ENCODE measurements at regions not wholly inside any gene's neighbourhood (a gene's known extent, or its start where the extent isn't known, plus 50 kb on each side); places are given as distances from the start of the nearest gene placed in this dataset.

DNA sequence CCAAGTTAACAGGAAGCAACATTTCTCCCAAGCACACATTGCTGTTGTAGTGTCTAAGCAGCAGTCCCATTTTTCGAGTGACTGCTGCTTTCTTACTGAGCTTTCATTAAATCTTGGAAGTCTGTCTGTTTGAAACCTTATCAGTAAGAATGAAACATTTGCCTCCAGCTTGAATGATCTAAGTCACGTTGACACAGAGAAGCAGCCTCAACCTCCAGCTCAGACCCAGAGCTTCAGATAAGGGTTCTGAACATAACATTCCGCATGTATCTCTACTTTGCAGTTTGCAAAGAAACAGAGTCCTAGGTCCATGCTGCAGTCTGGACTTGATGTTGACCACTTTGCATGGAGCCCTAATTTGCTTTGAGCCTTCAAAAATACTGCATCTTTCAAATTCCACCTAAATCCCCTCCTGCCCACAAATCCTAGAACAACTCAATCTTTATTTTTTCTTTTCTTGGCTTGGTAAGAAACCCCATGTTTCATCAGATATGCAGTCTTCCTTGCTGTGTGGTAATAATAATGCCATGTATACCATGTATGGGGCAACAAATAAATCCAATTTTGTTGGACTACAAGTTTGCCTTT, 698.7 kb upstream of the IGFBP3 start:
- Histone ChIP-seq H3K36me3 (ENCODE audit: insufficient read depth, low read length) (no peaks in the 10 kb centered on the region), H3K27me3 (ENCODE audit: control insufficient read depth in 1 of 2, insufficient read depth in 2 of 2, low read length in 2 of 2) (no peaks in the 10 kb centered on the region), H3K4me3 (ENCODE audit: low read length) (no peak overlapping the region), H3K9me3 (ENCODE audit: control insufficient read depth in 1 of 2, insufficient read depth in 1 of 2, low read length in 2 of 2) (peaks cover 0 to 9% of the 10 kb centered on the region in 2 experiments), H3K27ac (ENCODE audit: low read depth in 1 of 2, low read length in 2 of 2) (no peak overlapping the region), H3K4me1 (ENCODE audit: insufficient read depth, low read length) (no peaks in the 10 kb centered on the region)
- CTCF ChIA-PET, result no interaction called here
- Mint-ChIP-seq H3K4me1 (ENCODE audit: low read depth) (no peaks in the 10 kb centered on the region), H3K9me3 (no peaks in the 10 kb centered on the region), H3K27ac (no peak overlapping the region), H3K4me3 (no peak overlapping the region), H3K27me3 (no peaks in the 10 kb centered on the region), H3K36me3 (ENCODE audit: low read depth) (no peaks in the 10 kb centered on the region)
- intact Hi-C loops (cut with DNase I, micrococcal nuclease), result no loop called here
- ATAC-seq (ENCODE audit: poor library complexity) (no peak), DNase-seq (no peak)
- POLR2A ChIA-PET, result no interaction called here
- no peak for TF ChIP-seq CTCF (IDR thresholded peaks at IDR 0.05)

GRCh38 chr7:46616636-46617035, 695.6 kb upstream of the IGFBP3 start:
- no peak overlapping the region for H3K4me3 Mint-ChIP-seq
- H3K27me3 Mint-ChIP-seq, result no peaks in the 10 kb centered on the region
- no peak overlapping the region for H3K27ac ChIP-seq (ENCODE audit: low read depth in 1 of 2, low read length in 2 of 2)
- no peaks in the 10 kb centered on the region for H3K36me3 Mint-ChIP-seq (ENCODE audit: low read depth)
- intact Hi-C loops (cut with DNase I, micrococcal nuclease), result no loop called here
- peaks cover 0 to 9% of the 10 kb centered on the region in 2 experiments for H3K9me3 ChIP-seq (ENCODE audit: control insufficient read depth in 1 of 2, insufficient read depth in 1 of 2, low read length in 2 of 2)
- ATAC-seq (ENCODE audit: poor library complexity), result no peak
- no peaks in the 10 kb centered on the region for H3K36me3 ChIP-seq (ENCODE audit: insufficient read depth, low read length)
- H3K27ac Mint-ChIP-seq, result no peak overlapping the region
- no peaks in the 10 kb centered on the region for H3K27me3 ChIP-seq (ENCODE audit: control insufficient read depth in 1 of 2, insufficient read depth in 2 of 2, low read length in 2 of 2)
- no peak overlapping the region for H3K4me3 ChIP-seq (ENCODE audit: low read length)
- no peak for TF ChIP-seq CTCF (IDR thresholded peaks at IDR 0.05)
- ChIA-PET CTCF (no interaction called here), POLR2A (no interaction called here)
- no peak for DNase-seq
- H3K9me3 Mint-ChIP-seq, result peaks cover 2% of the 10 kb centered on the region
- H3K4me1 Mint-ChIP-seq (ENCODE audit: low read depth), result no peaks in the 10 kb centered on the region
- no peaks in the 10 kb centered on the region for H3K4me1 ChIP-seq (ENCODE audit: insufficient read depth, low read length)

GRCh38 chr7:46613551-46613950, 692.5 kb upstream of the IGFBP3 start:
- Mint-ChIP-seq H3K4me3 (no peak overlapping the region), H3K4me1 (ENCODE audit: low read depth) (no peaks in the 10 kb centered on the region), H3K9me3 (peaks cover 2% of the 10 kb centered on the region), H3K27ac (no peak overlapping the region), H3K27me3 (no peaks in the 10 kb centered on the region), H3K36me3 (ENCODE audit: low read depth) (no peaks in the 10 kb centered on the region)
- H3K27ac ChIP-seq (ENCODE audit: low read depth in 1 of 2, low read length in 2 of 2), result no peak overlapping the region
- no peaks in the 10 kb centered on the region for H3K36me3 ChIP-seq (ENCODE audit: insufficient read depth, low read length)
- ATAC-seq (ENCODE audit: poor library complexity), result no peak
- TF ChIP-seq CTCF (IDR thresholded peaks at IDR 0.05), result no peak
- ChIA-PET CTCF (no interaction called here), POLR2A (no interaction called here)
- H3K4me3 ChIP-seq (ENCODE audit: low read length), result no peak overlapping the region
- intact Hi-C loops (cut with DNase I, micrococcal nuclease), result no loop called here
- H3K27me3 ChIP-seq (ENCODE audit: control insufficient read depth in 1 of 2, insufficient read depth in 2 of 2, low read length in 2 of 2), result no peaks in the 10 kb centered on the region
- H3K9me3 ChIP-seq (ENCODE audit: control insufficient read depth in 1 of 2, insufficient read depth in 1 of 2, low read length in 2 of 2), result peaks cover 0 to 9% of the 10 kb centered on the region in 2 experiments
- H3K4me1 ChIP-seq (ENCODE audit: insufficient read depth, low read length), result no peaks in the 10 kb centered on the region
- DNase-seq, result no peak

Measured in CD4-positive, alpha-beta T cell (primary cell).